ENCODE measurements at regions not wholly inside any gene's neighbourhood (a gene's known extent, or its start where the extent isn't known, plus 50 kb on each side); places are given as distances from the start of the nearest gene placed in this dataset.
A peak's percentile ranks its signal among the peaks of the same experiment; 100 is the strongest.

- DNase-seq (ENCODE audit: low spot score) = peak; percentile 25
- TF ChIP-seq CTCF (IDR thresholded peaks at IDR 0.05; ENCODE audit: extremely low read depth, missing control alignments) = peak; percentile 48
These were observed 133.7 kb downstream of the AEBP2 start for GRCh38 chr12:19572920-19573558.

- no peak for DNase-seq (ENCODE audit: low spot score)
- TF ChIP-seq CTCF (IDR thresholded peaks at IDR 0.05; ENCODE audit: extremely low read depth, missing control alignments) = no peak
These were observed 134.6 kb downstream of the AEBP2 start for GRCh38 chr12:19573866-19574265.

GRCh38 chr12:19574601-19575000 lies 135.3 kb downstream of the AEBP2 start:
- TF ChIP-seq CTCF (IDR thresholded peaks at IDR 0.05; ENCODE audit: extremely low read depth, missing control alignments) = no peak
- no peak for DNase-seq (ENCODE audit: low spot score)

- no peak for TF ChIP-seq CTCF (IDR thresholded peaks at IDR 0.05; ENCODE audit: extremely low read depth, missing control alignments)
These were observed 136.3 kb downstream of the AEBP2 start for GRCh38 chr12:19575337-19576243.

GRCh38 chr12:19576506-19577280 lies 137.4 kb downstream of the AEBP2 start:
- no peak for DNase-seq (ENCODE audit: low spot score)
- TF ChIP-seq CTCF (IDR thresholded peaks at IDR 0.05; ENCODE audit: extremely low read depth, missing control alignments) = no peak

More at GRCh38 chr12:19575337-19576243, 136.3 kb downstream of the AEBP2 start:
- no peak for DNase-seq (ENCODE audit: low spot score)

- no peak for TF ChIP-seq CTCF (IDR thresholded peaks at IDR 0.05; ENCODE audit: extremely low read depth, missing control alignments)
- no peak for DNase-seq (ENCODE audit: low spot score)
These were observed 137.9 kb downstream of the AEBP2 start for GRCh38 chr12:19577281-19577530.

- TF ChIP-seq CTCF (IDR thresholded peaks at IDR 0.05; ENCODE audit: extremely low read depth, missing control alignments) = no peak
- DNase-seq (ENCODE audit: low spot score) = no peak
These were observed 145.4 kb downstream of the AEBP2 start for GRCh38 chr12:19584732-19585131.
